ENCODE measurements at regions not wholly inside any gene's neighbourhood (a gene's known extent, or its start where the extent isn't known, plus 50 kb on each side); places are given as distances from the start of the nearest gene placed in this dataset.

GRCh38 chr5:1936413-1936812 is 53.7 kb upstream of the IRX4 start:
- no peak overlapping the region for H3K4me3 ChIP-seq (replicated peaks; ENCODE audit: low read depth, low read length)
- no peak for TF ChIP-seq CTCF (IDR thresholded peaks at IDR 0.05; ENCODE audit: low read depth, low read length, missing control alignments)
- no peak for DNase-seq (ENCODE audit: extremely low read depth, low read depth)

GRCh38 chr5:1934801-1935429 is 52.2 kb upstream of the IRX4 start:
- no peak overlapping the region for H3K4me3 ChIP-seq (replicated peaks; ENCODE audit: low read depth, low read length)
- no peak for TF ChIP-seq CTCF (IDR thresholded peaks at IDR 0.05; ENCODE audit: low read depth, low read length, missing control alignments)
- DNase-seq (ENCODE audit: extremely low read depth, low read depth), result no peak

- no peak for TF ChIP-seq CTCF (IDR thresholded peaks at IDR 0.05; ENCODE audit: low read depth, low read length, missing control alignments)
- H3K4me3 ChIP-seq (replicated peaks; ENCODE audit: low read depth, low read length), result no peak overlapping the region
- no peak for DNase-seq (ENCODE audit: extremely low read depth, low read depth)
These were observed 51.3 kb upstream of the IRX4 start for GRCh38 chr5:1934056-1934394.

- DNase-seq (ENCODE audit: extremely low read depth, low read depth), result no peak
- TF ChIP-seq CTCF (IDR thresholded peaks at IDR 0.05; ENCODE audit: low read depth, low read length, missing control alignments), result no peak
- H3K4me3 ChIP-seq (replicated peaks; ENCODE audit: low read depth, low read length), result no peak overlapping the region
These were observed 50.8 kb upstream of the IRX4 start for GRCh38 chr5:1933364-1934055.
